ENCODE measurements at regions not wholly inside any gene's neighbourhood (a gene's known extent, or its start where the extent isn't known, plus 50 kb on each side); places are given as distances from the start of the nearest gene placed in this dataset.

DNA sequence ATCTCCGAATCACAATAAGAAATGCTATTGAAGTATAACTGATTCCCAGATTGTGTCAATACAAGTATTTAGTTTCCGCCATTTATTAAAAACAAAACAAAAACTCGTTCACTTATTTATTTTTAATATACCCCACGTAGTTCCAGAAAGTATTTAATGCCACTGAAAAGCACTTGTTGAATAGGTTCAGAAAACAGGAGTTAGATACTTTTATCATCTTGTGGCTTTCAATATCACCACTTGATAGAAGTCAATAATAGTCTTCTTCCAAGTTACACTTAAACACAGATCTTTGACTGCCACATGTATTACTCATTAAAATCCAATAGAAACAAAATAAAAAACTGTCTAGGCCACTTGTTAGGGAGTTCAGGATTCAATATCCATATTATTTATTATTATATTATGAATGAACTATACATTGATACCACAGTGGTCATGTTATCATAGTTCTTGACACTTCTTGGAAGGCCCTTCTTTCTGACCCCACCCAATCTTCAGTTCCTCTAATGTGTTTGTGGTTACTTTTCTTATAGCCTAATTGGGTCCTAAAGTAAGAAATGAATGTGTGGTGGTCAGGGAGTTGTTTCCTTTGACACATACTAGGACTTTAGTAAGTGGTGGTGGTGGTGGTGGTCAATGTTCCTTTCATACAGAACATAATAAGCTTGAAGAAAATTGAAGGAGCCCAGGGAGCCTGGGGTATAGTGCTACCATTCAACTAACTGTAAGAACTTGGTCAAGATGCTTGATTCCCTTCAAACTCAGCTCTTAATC, 221.3 kb upstream of the ITGA4 start:
- Histone ChIP-seq H3K36me3 (no peaks in the 10 kb centered on the region), H3K4me1 (no peaks in the 10 kb centered on the region), H3K27me3 (no peaks in the 10 kb centered on the region), H3K27ac (no peak overlapping the region), H3K4me3 (no peak overlapping the region), H3K9me3 (no peaks in the 10 kb centered on the region)
- no peak for DNase-seq (ENCODE audit: low spot score in 2 of 2)
- TF ChIP-seq, protein P1, sequence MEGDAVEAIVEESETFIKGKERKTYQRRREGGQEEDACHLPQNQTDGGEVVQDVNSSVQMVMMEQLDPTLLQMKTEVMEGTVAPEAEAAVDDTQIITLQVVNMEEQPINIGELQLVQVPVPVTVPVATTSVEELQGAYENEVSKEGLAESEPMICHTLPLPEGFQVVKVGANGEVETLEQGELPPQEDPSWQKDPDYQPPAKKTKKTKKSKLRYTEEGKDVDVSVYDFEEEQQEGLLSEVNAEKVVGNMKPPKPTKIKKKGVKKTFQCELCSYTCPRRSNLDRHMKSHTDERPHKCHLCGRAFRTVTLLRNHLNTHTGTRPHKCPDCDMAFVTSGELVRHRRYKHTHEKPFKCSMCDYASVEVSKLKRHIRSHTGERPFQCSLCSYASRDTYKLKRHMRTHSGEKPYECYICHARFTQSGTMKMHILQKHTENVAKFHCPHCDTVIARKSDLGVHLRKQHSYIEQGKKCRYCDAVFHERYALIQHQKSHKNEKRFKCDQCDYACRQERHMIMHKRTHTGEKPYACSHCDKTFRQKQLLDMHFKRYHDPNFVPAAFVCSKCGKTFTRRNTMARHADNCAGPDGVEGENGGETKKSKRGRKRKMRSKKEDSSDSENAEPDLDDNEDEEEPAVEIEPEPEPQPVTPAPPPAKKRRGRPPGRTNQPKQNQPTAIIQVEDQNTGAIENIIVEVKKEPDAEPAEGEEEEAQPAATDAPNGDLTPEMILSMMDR (IDR thresholded peaks at IDR 0.05): no peak
- intact Hi-C loops (cut with DNase I): no loop called here

GRCh38 chr2:181239201-181239799, 217.9 kb upstream of the ITGA4 start:
- Histone ChIP-seq H3K9me3 (no peaks in the 10 kb centered on the region), H3K27me3 (no peaks in the 10 kb centered on the region), H3K36me3 (no peaks in the 10 kb centered on the region), H3K4me1 (no peaks in the 10 kb centered on the region), H3K4me3 (no peak overlapping the region), H3K27ac (no peak overlapping the region)
- TF ChIP-seq, protein P1 (IDR thresholded peaks at IDR 0.05): no peak
- intact Hi-C loops (cut with DNase I): no loop called here
- DNase-seq (ENCODE audit: low spot score in 2 of 2): no peak

GRCh38 chr2:181240844-181241243, 216.3 kb upstream of the ITGA4 start:
- Histone ChIP-seq H3K4me3 (no peak overlapping the region), H3K9me3 (no peaks in the 10 kb centered on the region), H3K4me1 (no peaks in the 10 kb centered on the region), H3K27me3 (no peaks in the 10 kb centered on the region), H3K27ac (no peak overlapping the region), H3K36me3 (no peaks in the 10 kb centered on the region)
- TF ChIP-seq, protein P1 (IDR thresholded peaks at IDR 0.05): no peak
- intact Hi-C loops (cut with DNase I): no loop called here
- DNase-seq (ENCODE audit: low spot score in 2 of 2): no peak

DNA sequence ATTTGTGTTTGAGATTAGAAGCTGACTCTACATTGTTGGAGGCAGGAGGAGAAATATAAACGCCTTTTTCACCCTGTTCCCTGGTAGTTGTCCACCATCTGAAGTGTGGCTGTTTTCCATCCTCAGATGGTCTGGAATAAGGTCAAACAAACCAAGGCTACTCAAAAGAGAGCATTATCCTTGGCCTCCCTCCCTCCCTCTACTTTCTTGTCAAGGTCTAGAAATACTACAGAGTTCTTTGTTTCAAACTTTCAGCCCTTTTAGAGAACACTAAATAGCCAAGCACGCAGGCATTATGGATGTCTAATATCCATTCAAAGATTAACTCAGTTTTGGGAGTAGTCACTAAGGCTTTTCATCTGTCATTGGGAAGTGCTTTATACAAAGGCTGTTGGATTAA, 215.8 kb upstream of the ITGA4 start:
- intact Hi-C loops (cut with DNase I): no loop called here
- Histone ChIP-seq H3K4me1 (no peaks in the 10 kb centered on the region), H3K36me3 (no peaks in the 10 kb centered on the region), H3K9me3 (no peaks in the 10 kb centered on the region), H3K27ac (no peak overlapping the region), H3K4me3 (no peak overlapping the region), H3K27me3 (no peaks in the 10 kb centered on the region)
- no peak for DNase-seq (ENCODE audit: low spot score in 2 of 2)
- TF ChIP-seq, protein P1 (IDR thresholded peaks at IDR 0.05): no peak

DNA sequence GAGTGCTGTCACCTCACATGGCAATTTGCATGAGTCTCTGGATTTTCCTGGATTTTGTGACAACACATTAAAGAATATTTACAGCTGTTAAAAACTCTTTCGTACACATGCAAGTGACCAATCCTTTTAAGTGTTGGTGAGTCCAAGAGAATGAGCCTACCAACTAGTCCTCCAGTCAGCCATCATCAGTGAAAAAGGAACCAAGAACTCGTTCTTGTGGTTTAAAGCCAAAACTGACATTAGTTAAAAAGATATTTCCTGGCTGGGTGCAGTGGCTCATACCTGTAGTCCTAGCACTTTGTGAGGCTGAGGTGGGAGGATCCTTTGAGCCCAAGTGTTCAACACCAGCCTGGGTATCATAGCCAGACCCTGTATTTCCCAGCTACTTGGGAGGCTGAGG, 215.4 kb upstream of the ITGA4 start:
- no peaks in the 10 kb centered on the region for H3K27me3 ChIP-seq
- no peak for DNase-seq (ENCODE audit: low spot score in 2 of 2)
- H3K27ac ChIP-seq: no peak overlapping the region
- no peaks in the 10 kb centered on the region for H3K9me3 ChIP-seq
- no peaks in the 10 kb centered on the region for H3K4me1 ChIP-seq
- no peaks in the 10 kb centered on the region for H3K36me3 ChIP-seq
- no peak overlapping the region for H3K4me3 ChIP-seq
- intact Hi-C loops (cut with DNase I): no loop called here
- TF ChIP-seq, protein P1 (IDR thresholded peaks at IDR 0.05): no peak

All from ascending aorta (tissue), 2 donors.